ENCODE measurements at regions not wholly inside any gene's neighbourhood (a gene's known extent, or its start where the extent isn't known, plus 50 kb on each side); places are given as distances from the start of the nearest gene placed in this dataset.

- Histone ChIP-seq H3K4me1 (ENCODE audit: low read length) (no peaks in the 10 kb centered on the region), H3K79me2 (ENCODE audit: low read length) (no peaks in the 10 kb centered on the region), H3K27me3 (ENCODE audit: low read depth, low read length) (no peaks in the 10 kb centered on the region), H3K4me2 (ENCODE audit: low read length) (no peak overlapping the region), H4K20me1 (ENCODE audit: insufficient read depth, low read length) (no peaks in the 10 kb centered on the region), H3K36me3 (replicated peaks; ENCODE audit: low read depth, low read length) (no peaks in the 10 kb centered on the region), H3K9me3 (ENCODE audit: insufficient read depth, low read length) (peaks cover 3% of the 10 kb centered on the region; the same call in 1 of the 2 replicates), H3K9ac (ENCODE audit: low read length) (no peak overlapping the region), H3K4me3 (ENCODE audit: low read length) (no peak overlapping the region), H3K27ac (ENCODE audit: low read length) (no peak overlapping the region), H2AFZ (ENCODE audit: low read depth, low read length) (no peak overlapping the region)
- TF ChIP-seq CTCF (IDR thresholded peaks at IDR 0.05; ENCODE audit: low read depth, low read length), result no peak
- no peak for TF ChIP-seq EZH2phosphoT487 (IDR thresholded peaks at IDR 0.05; ENCODE audit: low read depth)
Measured at GRCh38 chr13:67860315-67860714, 630.2 kb upstream of the PCDH9 start.

- peaks cover 3% of the 10 kb centered on the region; the same call in 1 of the 2 replicates for H3K9me3 ChIP-seq (ENCODE audit: insufficient read depth, low read length)
- TF ChIP-seq EZH2phosphoT487 (IDR thresholded peaks at IDR 0.05; ENCODE audit: low read depth) (no peak), CTCF (IDR thresholded peaks at IDR 0.05; ENCODE audit: low read depth, low read length) (no peak)
- no peaks in the 10 kb centered on the region for H4K20me1 ChIP-seq (ENCODE audit: insufficient read depth, low read length)
- H3K4me2 ChIP-seq (ENCODE audit: low read length), result no peak overlapping the region
- H3K9ac ChIP-seq (ENCODE audit: low read length), result no peak overlapping the region
- H3K4me3 ChIP-seq (ENCODE audit: low read length), result no peak overlapping the region
- H3K79me2 ChIP-seq (ENCODE audit: low read length), result no peaks in the 10 kb centered on the region
- H3K36me3 ChIP-seq (replicated peaks; ENCODE audit: low read depth, low read length), result no peaks in the 10 kb centered on the region
- no peak overlapping the region for H3K27ac ChIP-seq (ENCODE audit: low read length)
- no peaks in the 10 kb centered on the region for H3K27me3 ChIP-seq (ENCODE audit: low read depth, low read length)
- H2AFZ ChIP-seq (ENCODE audit: low read depth, low read length), result no peak overlapping the region
- no peaks in the 10 kb centered on the region for H3K4me1 ChIP-seq (ENCODE audit: low read length)
Measured at GRCh38 chr13:67859904-67860303, 629.8 kb upstream of the PCDH9 start.

- peaks cover 3% of the 10 kb centered on the region; the same call in 1 of the 2 replicates for H3K9me3 ChIP-seq (ENCODE audit: insufficient read depth, low read length)
- no peak overlapping the region for H3K9ac ChIP-seq (ENCODE audit: low read length)
- no peaks in the 10 kb centered on the region for H4K20me1 ChIP-seq (ENCODE audit: insufficient read depth, low read length)
- H3K79me2 ChIP-seq (ENCODE audit: low read length), result no peaks in the 10 kb centered on the region
- no peaks in the 10 kb centered on the region for H3K4me1 ChIP-seq (ENCODE audit: low read length)
- TF ChIP-seq EZH2phosphoT487 (IDR thresholded peaks at IDR 0.05; ENCODE audit: low read depth) (no peak), CTCF (IDR thresholded peaks at IDR 0.05; ENCODE audit: low read depth, low read length) (no peak)
- no peak overlapping the region for H3K4me2 ChIP-seq (ENCODE audit: low read length)
- no peak overlapping the region for H2AFZ ChIP-seq (ENCODE audit: low read depth, low read length)
- H3K27ac ChIP-seq (ENCODE audit: low read length), result no peak overlapping the region
- H3K36me3 ChIP-seq (replicated peaks; ENCODE audit: low read depth, low read length), result no peaks in the 10 kb centered on the region
- H3K27me3 ChIP-seq (ENCODE audit: low read depth, low read length), result no peaks in the 10 kb centered on the region
- no peak overlapping the region for H3K4me3 ChIP-seq (ENCODE audit: low read length)
Measured at GRCh38 chr13:67857581-67858310, 627.6 kb upstream of the PCDH9 start.

- no peak overlapping the region for H3K4me3 ChIP-seq (ENCODE audit: low read length)
- no peaks in the 10 kb centered on the region for H3K36me3 ChIP-seq (replicated peaks; ENCODE audit: low read depth, low read length)
- H3K4me1 ChIP-seq (ENCODE audit: low read length), result no peaks in the 10 kb centered on the region
- peaks cover 2% of the 10 kb centered on the region; the same call in 1 of the 2 replicates for H3K9me3 ChIP-seq (ENCODE audit: insufficient read depth, low read length)
- H2AFZ ChIP-seq (ENCODE audit: low read depth, low read length), result no peak overlapping the region
- H3K4me2 ChIP-seq (ENCODE audit: low read length), result no peak overlapping the region
- H4K20me1 ChIP-seq (ENCODE audit: insufficient read depth, low read length), result no peaks in the 10 kb centered on the region
- no peaks in the 10 kb centered on the region for H3K27me3 ChIP-seq (ENCODE audit: low read depth, low read length)
- no peaks in the 10 kb centered on the region for H3K79me2 ChIP-seq (ENCODE audit: low read length)
- no peak for TF ChIP-seq CTCF (IDR thresholded peaks at IDR 0.05; ENCODE audit: low read depth, low read length)
- TF ChIP-seq EZH2phosphoT487 (IDR thresholded peaks at IDR 0.05; ENCODE audit: low read depth), result no peak
- no peak overlapping the region for H3K9ac ChIP-seq (ENCODE audit: low read length)
- no peak overlapping the region for H3K27ac ChIP-seq (ENCODE audit: low read length)
Measured at GRCh38 chr13:67856955-67857354, 626.8 kb upstream of the PCDH9 start.
